Endothelial cell (in vitro differentiated cells): ENCODE measurements at regions not wholly inside any gene's neighbourhood (a gene's known extent, or its start where the extent isn't known, plus 50 kb on each side); places are given as distances from the start of the nearest gene placed in this dataset.

Source experiments
- DNase-seq: peaks from one replicate; pipeline ENCODE4 v3.0.0; 2021; ENCODE audit warnings: low spot score
- H3K27ac Mint-ChIP-seq: one replicate; pipeline ENCODE4 v1.8.0; 2021; ENCODE audit warnings: mixed read lengths, inconsistent platforms; ENCODE audit not compliant: unreplicated experiment
- H3K27me3 Mint-ChIP-seq: one replicate; pipeline ENCODE4 v1.8.0; 2021; ENCODE audit warnings: mild to moderate bottlenecking, moderate library complexity, mixed read lengths, inconsistent platforms; ENCODE audit not compliant: unreplicated experiment
- H3K36me3 Mint-ChIP-seq: one replicate; pipeline ENCODE4 v1.8.0; 2021; ENCODE audit warnings: mild to moderate bottlenecking, low read depth, mixed read lengths, inconsistent platforms; ENCODE audit not compliant: unreplicated experiment
- H3K4me1 Mint-ChIP-seq: one replicate; pipeline ENCODE4 v1.8.0; 2021; ENCODE audit warnings: mild to moderate bottlenecking, mixed read lengths, inconsistent platforms; ENCODE audit not compliant: unreplicated experiment
- H3K4me3 Mint-ChIP-seq: one replicate; pipeline ENCODE4 v1.8.0; 2021; ENCODE audit warnings: mild to moderate bottlenecking, mixed read lengths, inconsistent platforms; ENCODE audit not compliant: unreplicated experiment
- H3K9me3 Mint-ChIP-seq: one replicate; pipeline ENCODE4 v1.8.0; 2021; ENCODE audit warnings: mixed read lengths, inconsistent platforms; ENCODE audit not compliant: unreplicated experiment
- CTCF ChIP-seq: fragments of 200-600 bp; sonication (generic); IDR thresholded peaks from one replicate; pipeline ENCODE4 v1.5.0; 2021; ENCODE audit warnings: antibody characterized with exemption; ENCODE audit not compliant: unreplicated experiment

- H3K4me3 Mint-ChIP-seq: no peak overlapping the region
- H3K27me3 Mint-ChIP-seq: no peaks in the 10 kb centered on the region
- TF ChIP-seq CTCF: no peak
- DNase-seq: no peak
- no peaks in the 10 kb centered on the region for H3K36me3 Mint-ChIP-seq
- no peak overlapping the region for H3K27ac Mint-ChIP-seq
- H3K4me1 Mint-ChIP-seq: peaks cover 25% of the 10 kb centered on the region
- H3K9me3 Mint-ChIP-seq: no peaks in the 10 kb centered on the region
Observed at GRCh38 chr5:158466191-158466590, 607.2 kb upstream of the CLINT1 start.

- H3K27ac Mint-ChIP-seq: peak overlapping the region; percentile 42
- no peaks in the 10 kb centered on the region for H3K27me3 Mint-ChIP-seq
- no peak overlapping the region for H3K4me3 Mint-ChIP-seq
- H3K4me1 Mint-ChIP-seq: peaks cover 25% of the 10 kb centered on the region
- no peak for DNase-seq
- no peaks in the 10 kb centered on the region for H3K36me3 Mint-ChIP-seq
- H3K9me3 Mint-ChIP-seq: no peaks in the 10 kb centered on the region
- no peak for TF ChIP-seq CTCF
Observed at GRCh38 chr5:158465086-158465972, 606.4 kb upstream of the CLINT1 start.

GRCh38 chr5:158464383-158464782 is 605.4 kb upstream of the CLINT1 start:
- no peak for TF ChIP-seq CTCF
- no peaks in the 10 kb centered on the region for H3K27me3 Mint-ChIP-seq
- H3K9me3 Mint-ChIP-seq: no peaks in the 10 kb centered on the region
- H3K27ac Mint-ChIP-seq: peak overlapping the region; percentile 93
- peaks cover 25% of the 10 kb centered on the region for H3K4me1 Mint-ChIP-seq
- no peak overlapping the region for H3K4me3 Mint-ChIP-seq
- H3K36me3 Mint-ChIP-seq: no peaks in the 10 kb centered on the region
- no peak for DNase-seq

- Mint-ChIP-seq H3K4me1 (peaks cover 25% of the 10 kb centered on the region), H3K4me3 (no peak overlapping the region), H3K27me3 (no peaks in the 10 kb centered on the region), H3K27ac (no peak overlapping the region), H3K36me3 (no peaks in the 10 kb centered on the region), H3K9me3 (no peaks in the 10 kb centered on the region)
- TF ChIP-seq CTCF: no peak
- DNase-seq: no peak
Observed at GRCh38 chr5:158463938-158464337, 605.0 kb upstream of the CLINT1 start.

- TF ChIP-seq CTCF: no peak
- no peak overlapping the region for H3K27ac Mint-ChIP-seq
- H3K4me1 Mint-ChIP-seq: peaks cover 22% of the 10 kb centered on the region
- no peaks in the 10 kb centered on the region for H3K9me3 Mint-ChIP-seq
- H3K36me3 Mint-ChIP-seq: no peaks in the 10 kb centered on the region
- no peak overlapping the region for H3K4me3 Mint-ChIP-seq
- no peaks in the 10 kb centered on the region for H3K27me3 Mint-ChIP-seq
- no peak for DNase-seq
Observed at GRCh38 chr5:158463188-158463587, 604.2 kb upstream of the CLINT1 start.
